ENCODE measurements at regions not wholly inside any gene's neighbourhood (a gene's known extent, or its start where the extent isn't known, plus 50 kb on each side); places are given as distances from the start of the nearest gene placed in this dataset.
A peak's percentile ranks its signal among the peaks of the same experiment; 100 is the strongest.

DNA sequence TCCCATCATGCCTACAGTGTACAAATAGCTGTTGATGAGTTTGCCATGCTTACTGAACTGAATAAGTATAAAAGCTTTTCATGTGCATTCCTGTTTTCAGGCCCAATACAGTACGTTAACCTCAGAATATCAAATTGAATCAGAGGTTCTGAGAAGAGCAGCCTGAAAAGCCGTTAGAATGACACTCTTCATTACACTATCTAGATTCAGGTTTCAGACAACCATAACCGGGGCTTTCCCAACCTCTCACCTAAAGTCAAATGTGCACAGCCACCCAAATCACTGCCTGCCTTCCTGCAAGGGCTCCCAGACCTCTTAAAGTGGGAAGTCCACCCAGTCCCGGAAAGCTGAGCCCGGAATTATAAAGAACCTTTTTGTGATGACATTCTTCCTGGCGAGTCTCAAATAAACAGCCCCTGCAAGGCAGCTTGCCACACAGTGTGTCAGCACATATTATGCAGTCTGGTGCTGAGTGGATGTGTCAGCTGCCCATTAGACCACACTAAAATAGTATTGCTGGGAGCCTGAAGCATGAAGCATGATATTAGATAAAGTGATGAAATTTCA lies 245.8 kb downstream of the TLE4 start:
- DNase-seq: peak; percentile 15

DNA sequence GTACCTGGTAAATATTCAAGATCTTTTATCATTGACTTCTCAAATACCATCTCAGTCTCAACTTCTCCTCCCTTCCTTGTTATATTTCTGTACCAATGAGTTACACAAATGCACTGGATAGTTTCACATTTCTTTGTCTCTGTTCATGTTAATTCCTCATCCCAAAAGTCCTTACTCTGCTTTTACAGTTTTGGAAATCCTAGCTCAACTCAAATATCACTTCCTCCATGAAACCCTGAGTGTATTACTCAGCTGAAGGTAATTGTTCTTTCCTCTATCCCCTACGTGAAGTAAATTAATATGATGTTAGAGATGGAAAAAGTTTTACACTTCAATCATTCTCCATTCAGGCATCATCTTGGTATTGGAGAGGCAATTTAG lies 241.5 kb downstream of the TLE4 start:
- no peak for DNase-seq

DNA sequence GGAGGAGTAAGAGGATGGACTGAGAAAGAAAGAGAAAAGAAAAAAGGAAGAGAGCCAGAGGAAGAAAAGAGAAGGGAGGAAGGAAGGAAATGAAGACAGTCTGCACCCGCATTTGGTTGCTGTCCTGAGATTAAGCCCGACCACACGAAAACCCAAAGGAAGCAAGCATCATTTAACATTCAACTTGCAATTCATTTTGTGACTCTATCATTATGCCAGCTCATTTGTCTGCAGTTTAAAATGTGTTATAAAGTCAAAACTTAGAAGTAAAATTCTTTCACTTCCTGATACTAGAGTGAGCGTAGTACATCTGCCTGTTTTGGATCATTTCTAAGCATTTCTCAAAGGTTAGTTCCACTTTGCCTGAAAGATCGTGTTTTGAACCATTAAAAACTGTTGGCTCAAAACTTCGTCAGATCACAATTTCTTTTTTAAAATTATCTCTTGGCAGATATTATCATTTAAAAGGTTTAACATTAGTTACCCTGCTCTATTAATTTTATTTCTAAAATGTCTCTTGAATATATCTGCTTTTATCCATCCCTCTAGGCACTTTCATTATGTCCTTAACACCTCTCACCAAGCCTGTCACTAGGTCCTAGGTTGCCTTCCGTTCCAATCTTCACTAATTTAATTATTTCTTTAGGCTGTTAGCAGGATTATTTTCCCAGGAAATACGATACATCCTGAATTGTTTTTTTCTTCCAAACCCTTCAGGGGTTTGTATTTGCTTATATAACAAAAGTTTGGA lies 240.9 kb downstream of the TLE4 start:
- DNase-seq: no peak

DNA sequence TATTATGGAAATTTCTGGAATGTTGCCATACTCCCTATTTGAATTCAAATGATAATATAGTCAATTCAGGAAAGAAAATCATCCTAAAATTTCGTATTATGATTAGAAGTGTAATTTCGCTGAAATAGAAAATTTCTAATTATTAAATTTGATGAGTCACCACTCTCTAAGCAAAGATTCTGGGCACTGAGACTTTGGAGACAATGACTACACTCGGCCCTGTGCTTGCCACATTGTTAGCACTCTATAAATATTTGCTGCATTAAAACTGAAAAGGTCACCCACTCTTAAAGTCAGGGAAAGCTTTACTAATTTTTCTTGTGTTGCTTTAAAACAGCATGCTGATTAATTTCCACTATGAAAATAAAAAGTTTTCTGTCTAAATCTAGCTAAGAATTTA lies 240.3 kb downstream of the TLE4 start:
- DNase-seq: no peak

DNA sequence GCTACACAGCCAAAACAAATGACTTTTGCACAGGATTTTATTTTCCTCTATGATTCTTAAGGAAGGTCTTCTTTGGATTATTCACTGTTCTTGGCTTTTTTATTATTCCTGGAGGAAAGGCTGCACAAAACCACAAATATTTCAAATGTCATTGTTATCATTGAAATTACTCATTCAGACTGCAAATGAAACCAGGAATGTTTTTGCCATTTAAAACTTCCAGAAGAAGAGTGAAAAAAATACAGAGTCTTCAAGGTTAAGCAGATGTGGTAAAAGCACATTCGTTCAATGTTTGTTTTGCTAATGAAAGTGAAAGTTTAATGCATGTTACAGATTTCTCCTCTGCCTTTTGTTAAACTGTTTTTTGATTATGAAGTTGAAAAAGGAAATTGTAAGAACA lies 238.2 kb downstream of the TLE4 start:
- peak; percentile 90 for DNase-seq

DNA sequence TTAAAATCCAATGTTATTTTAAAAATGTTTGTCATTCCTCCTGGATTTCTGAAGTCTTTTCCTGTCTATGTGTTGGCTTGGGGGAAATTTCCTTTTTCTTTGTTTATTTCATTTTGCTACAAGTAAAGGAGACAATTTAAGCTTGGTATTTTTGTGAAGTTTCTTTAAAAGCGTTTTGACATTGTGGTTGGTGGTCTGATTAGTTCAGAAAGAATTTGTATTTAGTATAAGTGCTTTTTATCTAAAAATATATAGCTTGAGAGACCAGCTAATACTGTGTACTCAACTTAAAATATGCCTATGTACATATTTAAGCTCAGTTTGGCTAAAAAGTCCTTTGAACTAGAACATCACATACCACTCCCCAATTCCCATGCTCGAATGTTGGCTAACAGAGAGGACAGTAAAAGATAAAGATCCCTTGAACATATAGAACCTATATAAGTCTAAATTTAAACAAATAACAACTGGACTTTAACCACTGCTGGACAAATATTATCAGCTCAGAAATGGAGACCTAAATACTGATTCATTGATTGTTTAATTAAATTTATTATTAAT lies 237.6 kb downstream of the TLE4 start:
- DNase-seq: peak; percentile 32

DNA sequence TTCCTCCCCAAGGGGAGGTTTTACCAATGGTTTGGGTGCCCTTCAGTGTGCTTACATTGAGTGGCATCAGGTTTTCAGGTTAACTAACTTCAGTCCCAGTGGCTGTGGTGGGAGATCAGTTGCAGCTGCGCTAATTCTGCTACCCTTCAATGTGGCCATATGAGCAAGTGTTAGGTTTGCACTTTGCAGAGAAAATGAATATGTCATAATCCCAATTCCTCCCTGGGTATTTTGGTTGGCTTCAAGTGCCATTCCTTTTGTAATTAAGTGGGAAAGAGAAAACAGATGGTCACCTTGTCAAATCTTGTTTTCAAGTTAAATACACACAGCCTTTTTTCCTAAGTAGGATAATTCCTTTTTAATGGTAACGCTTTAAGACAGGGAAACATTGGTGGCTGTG lies 236.2 kb downstream of the TLE4 start:
- DNase-seq: peak; percentile 33

DNA sequence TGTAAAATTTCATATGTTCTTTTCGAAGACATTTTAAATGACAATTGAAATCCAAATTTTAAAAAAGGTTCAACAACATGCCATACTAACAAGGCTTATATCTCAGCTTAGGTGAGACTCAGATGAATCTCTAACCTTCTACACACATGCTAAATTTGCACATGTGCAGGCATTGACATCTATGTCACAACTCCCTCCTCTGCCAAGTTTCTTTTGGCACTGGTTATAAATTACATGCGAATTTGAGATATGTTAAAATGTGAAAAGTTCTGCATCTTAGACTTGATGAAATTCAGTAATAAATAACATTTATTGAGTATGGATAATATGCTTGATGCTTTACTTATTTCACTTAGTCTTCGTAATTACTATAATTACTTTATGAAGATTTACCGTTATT lies 234.3 kb downstream of the TLE4 start:
- no peak for DNase-seq

DNA sequence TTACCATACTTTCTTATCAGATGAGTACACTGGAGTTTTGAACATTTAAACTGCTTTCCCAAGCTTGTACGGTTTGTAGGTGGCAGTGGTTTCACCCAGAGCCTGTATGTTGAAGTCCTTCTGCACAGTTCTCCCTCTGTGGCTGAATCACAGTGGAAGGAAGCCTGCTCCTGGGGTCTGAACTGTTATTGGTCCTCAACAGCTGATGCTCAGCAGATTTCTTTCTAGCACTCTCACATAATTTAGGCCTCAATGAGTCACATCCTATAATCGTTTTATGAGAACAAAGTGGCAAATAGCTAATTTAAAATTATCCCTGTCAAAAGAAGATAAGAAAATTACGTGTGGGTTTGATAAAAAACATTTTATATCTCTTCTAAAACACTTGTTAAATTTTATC lies 229.7 kb downstream of the TLE4 start:
- DNase-seq: no peak

DNA sequence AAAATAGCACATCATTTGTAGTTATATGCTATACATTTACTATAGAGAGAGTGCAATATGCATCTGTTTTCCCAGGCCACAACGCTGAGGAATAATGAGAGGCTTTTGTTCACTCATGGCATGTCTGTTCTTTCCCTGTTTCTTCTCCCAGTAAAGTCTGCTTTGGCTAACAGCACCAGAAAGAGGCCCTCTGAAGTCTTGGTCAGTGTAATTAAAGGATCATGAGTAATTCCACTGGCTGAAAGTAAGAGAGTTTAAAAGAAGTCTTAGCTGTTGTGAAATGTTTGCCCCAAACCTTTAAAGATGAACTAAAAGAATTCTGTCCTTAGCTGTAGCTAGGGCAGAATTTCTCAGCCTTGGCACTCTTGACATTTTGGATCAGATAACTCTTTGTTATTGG lies 228.8 kb downstream of the TLE4 start:
- DNase-seq: no peak

DNA sequence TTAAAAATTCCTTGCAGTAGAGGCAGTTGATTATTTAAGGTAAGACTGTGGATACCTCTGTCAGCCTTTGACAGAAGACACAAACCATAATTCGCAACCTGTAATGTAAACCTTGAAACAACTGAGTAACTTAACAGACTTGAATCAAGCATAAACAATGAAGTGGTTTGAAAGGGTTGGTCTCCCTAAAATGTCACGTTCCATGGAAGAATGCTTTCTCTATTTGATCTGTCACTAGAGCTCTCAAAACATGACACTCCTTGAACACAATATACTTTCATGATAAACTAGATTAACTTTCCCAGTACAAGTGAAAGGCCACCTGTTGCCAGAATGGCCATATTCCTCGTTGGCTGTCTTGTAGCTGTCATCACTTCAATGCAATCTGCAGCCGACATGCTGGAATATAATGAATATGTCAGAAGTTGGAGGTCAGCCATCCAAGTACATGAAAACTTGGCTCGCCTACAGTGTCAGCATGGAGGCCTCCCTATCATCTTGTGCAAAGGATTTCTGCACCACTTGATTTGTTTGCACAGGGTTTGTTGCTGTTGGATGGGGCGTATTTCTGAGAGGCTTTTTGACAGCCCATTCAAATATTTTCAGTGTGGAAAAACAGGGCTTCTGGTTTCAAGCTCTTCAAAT lies 228.0 kb downstream of the TLE4 start:
- DNase-seq: peak; percentile 75

DNA sequence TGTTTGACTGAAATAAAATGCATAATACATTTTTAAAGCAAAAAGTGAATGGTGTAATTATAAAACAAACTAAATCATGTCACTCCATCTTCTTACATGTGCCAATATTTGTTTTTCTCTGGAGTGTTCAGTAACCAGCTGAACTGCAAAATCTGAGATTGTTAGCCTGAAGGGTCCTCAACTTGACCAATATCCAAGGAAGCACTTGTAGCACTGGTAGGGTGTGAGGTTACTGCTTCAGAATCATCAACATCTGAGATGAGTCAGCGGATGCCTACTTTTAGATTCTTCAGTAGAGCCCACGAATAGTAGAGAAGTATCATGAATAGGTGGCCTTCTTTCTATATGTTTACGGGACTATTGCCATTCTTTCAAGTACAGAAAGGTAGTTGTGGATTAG lies 226.7 kb downstream of the TLE4 start:
- DNase-seq: no peak

DNA sequence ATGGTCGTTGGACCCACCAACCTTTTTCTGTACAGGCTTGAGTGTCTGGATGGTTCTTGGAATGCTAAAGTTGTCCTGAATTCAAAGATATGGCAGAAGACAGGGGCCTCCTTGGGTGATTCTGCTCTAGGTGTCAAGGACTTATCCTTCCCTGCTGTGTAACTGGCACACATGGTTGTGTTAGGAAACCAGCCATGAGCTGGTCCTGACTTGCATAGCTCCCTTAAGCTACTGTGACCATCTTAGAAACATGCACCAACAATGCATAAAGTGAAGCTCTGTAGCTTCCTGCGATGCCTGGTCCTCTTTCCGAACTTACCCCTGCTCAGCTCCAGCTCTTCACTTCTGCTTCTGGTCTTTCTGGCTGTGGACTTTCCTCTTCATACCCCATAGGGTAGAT lies 224.6 kb downstream of the TLE4 start:
- no peak for DNase-seq

DNA sequence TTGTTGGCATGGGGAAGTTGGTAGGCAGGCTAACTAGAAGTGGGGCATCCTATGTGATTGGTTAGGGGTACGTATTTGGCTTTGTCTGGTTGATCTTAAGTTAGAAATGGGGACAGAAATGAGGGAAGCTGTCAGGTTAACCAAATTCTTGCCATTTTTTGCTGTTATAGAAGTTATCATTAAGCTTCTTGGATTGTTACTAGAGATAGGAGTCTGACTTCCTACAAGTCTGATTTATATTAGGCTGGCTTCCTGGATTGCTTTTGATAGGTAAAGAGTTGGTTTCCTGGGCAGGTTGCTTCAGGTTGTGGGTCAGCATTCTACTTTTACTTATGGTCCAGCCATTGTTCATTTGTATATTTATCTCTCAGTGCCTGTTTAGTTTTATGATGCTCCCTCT lies 216.9 kb downstream of the TLE4 start:
- no peak for DNase-seq

DNA sequence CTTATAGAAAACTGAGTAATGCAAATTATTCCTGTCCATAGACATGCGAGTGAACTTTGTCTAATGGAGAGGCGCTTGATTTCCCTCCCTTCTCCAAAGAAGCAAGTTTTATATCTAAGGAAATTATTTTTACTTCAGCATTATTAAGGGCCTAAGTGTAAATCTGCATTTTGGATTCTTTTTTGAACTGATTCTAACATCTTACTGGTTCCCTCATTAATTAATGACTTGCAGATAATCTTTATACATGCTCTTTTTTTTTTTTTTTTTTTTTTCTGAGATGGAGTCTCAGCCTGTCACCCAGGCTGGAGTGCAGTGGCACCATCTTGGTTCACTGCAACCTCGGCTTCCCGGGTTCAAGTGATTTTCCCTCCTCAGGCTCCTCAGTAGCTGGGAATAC lies 209.5 kb downstream of the TLE4 start:
- no peak for DNase-seq

DNA sequence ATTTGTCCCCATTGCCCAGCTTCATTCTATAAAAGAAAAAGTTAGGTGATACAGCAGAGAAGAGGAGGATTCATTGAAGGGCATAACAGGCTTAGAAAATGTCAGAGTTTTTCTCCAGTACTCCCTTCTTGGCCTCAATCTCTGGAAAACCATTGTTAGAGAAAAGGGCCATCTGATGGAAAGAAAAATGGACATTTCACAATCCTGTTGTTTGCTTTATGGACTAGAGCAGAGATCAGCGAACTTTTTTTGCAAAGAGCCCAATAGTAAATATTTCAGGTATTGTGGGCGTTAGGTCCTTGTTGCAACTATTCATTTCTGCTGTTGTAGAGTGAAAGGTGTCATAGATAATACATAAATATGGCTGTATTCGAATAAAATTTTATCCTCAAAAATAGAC lies 208.8 kb downstream of the TLE4 start:
- no peak for DNase-seq

DNA sequence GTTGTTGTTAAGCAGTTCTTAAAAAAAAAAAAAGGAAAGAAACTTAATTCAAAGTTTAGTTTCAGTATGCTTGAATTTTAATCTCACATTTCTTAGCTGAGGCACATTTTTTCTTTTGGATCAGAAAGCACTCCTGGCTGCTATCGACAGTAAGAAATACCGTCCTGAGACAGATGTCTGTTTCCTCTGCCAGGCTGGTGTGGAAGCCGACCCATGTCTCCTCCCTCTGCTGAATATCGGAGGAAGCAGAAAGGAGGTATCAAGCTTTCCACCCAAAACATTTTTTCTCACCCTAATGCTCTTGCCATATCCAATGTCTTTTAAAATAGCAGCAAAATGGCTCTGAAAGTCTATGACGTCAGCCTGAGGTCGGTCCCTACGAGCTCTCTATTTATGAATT lies 208.1 kb downstream of the TLE4 start:
- no peak for DNase-seq

DNA sequence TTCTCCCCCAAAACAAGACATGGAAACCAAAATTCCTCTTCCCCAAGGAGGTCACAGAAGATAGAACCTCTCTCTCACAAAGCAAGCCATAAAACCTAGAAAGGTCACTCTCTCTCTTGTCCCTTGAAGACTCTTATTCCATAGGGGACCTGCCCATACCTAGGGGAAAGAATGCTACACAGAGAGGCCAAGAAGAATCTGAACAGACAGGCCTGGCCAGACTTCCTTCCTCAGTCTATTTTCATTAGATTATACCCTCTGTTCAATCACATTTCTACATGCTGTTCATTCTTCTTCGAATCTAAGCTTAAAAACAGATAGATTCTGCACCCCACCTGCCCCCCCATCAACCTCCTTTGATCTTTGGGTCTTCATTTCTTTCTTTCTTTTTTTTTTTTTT lies 206.8 kb downstream of the TLE4 start:
- DNase-seq: no peak

DNA sequence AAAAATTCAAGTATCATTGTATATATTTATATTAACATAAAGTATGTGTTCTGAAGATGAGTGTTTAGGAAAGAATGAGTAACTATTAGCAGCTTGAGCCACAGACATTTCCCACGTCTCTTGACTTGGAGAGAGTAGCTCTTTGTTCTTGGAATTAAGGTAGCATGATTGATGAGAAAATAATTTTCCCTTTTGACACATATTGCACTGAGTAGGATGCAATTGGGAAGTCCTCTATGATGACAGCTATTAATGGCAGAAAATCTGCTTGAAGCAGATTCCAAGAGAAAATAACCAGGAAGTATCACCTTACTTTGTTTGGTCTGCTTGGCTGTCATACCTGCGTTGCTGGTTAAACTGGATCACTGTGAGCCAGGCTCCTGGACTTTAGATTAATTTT lies 204.8 kb downstream of the TLE4 start:
- peak; percentile 75 for DNase-seq
